HG03460 (cell line): ENCODE measurements at regions not wholly inside any gene's neighbourhood (a gene's known extent, or its start where the extent isn't known, plus 50 kb on each side); places are given as distances from the start of the nearest gene placed in this dataset.
"Not testable (repeated sequence)": the region's sequence is repeated elsewhere in the genome, so short reads cannot be mapped to it uniquely, and the experiment has no call there.

Experiments used
- ATAC-seq: cut with Tn5 transposase; IDR thresholded peaks from one replicate; pipeline ENCODE4 v1.9.1; 2021; ENCODE audit not compliant: unreplicated experiment

- ATAC-seq, result no peak
These were observed 531.3 kb downstream of the RFC3 start for GRCh38 chr13:34349091-34349722.

- ATAC-seq, result no peak
These were observed 532.7 kb downstream of the RFC3 start for GRCh38 chr13:34350671-34351070.

DNA sequence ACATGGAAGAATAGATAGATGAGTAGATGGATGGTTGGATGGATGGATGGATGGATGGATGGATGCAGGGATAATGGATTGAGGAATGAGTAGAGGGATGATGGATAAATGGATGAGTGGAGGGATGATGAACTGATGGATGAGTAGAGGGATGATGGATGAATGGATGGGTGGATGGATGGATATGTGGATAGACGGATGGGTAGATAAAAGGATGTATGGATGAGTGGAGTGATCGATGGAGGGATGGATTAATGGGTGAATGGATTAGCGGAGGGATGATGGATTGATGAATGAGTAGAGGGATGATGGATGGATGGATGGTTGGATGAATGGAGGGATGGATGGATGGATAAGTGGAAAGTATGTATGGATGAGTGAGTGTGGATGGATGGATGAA, 533.2 kb downstream of the RFC3 start:
- no peak for ATAC-seq

GRCh38 chr13:34352958-34353357, 535.0 kb downstream of the RFC3 start:
- ATAC-seq, result no peak

DNA sequence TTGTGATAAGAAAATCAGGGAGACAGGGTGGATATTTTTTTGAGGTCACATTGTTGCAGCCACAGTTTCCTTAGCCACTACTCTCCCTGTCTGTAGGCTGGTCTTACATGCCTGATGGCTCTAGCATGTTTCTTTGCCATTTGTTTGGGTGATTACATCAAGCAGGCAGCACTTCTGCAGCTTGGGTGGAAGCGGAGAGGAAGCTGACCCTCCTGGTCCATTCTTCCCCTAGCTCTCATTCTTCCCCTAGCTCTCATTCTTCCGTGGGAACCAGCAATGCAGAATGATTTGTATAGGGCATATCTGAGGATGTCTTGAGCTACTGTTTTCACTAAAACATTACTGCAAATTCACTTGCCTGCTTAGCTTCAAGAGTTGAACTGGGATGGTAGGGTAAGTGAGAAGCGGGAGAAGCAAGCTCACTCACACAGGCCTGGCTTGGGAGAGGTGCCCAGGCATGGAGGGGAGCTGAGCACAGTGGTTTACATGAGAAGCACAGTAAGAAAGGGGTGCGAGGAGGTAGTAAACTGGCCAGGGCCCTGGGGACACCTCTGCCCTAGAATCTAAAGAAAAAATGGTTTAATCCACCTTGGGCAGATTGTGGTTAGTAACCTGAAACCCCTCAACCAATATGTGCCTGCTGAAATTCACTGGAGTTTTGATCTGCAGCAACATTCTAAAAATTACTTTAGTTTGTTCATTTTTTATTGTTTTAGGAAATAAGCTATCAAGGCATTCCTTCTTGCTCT, 538.9 kb downstream of the RFC3 start:
- no peak for ATAC-seq

GRCh38 chr13:34357435-34358232, 539.7 kb downstream of the RFC3 start:
- no peak for ATAC-seq

DNA sequence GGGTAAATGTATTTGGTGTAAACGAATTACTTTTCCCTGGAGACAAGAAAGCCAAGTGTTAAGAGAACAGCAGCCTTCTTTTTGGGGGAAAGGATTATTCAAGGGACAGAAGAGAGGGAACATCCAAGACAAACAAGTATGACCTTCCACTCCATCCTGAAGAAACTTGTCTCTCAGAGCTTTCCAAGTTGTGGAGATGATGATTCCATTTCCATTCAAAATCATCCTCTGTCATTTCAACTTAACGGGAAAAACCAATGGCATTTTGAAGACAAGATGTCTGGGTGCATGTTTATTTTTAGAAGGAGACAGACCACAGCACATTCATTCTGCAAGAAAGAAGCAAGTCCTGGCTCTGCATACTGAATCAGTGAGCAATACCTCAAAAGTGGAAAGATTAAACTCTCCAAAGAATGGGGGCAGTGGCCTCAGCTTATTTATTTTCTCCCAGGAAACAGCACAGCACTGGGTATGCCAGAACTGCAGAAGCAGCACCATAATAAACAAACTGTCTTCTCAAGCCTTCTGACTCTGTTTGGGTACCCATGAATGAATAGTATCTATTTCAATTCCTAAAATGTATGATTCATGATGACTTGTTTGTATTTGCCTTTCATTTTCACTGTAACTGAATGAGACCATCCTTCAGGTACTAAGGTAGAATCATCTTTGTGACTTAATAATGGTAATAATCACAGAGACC, 541.0 kb downstream of the RFC3 start:
- ATAC-seq, result no peak

DNA sequence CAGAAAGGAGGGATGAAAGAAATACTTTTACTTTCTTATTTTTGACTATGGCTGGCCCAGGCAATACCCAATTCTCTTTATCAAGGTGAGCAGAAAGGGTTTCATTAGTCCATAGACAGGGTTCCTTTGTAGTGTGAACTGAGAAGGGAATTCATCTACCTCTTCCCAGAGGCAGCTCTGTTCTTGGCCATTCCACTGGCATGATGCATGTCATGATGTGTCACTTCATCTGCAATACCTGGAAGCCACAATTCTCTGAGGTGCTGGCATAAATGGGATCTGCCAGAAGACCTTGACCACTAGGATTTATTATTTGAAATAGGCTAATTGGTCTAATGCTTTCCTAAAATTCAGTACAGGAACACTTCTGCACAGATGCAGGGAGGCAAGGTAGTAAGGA, 542.8 kb downstream of the RFC3 start:
- ATAC-seq, result no peak

GRCh38 chr13:34361560-34361959, 543.6 kb downstream of the RFC3 start:
- ATAC-seq, result no peak

- no peak for ATAC-seq
These were observed 545.3 kb downstream of the RFC3 start for GRCh38 chr13:34363266-34363665.

DNA sequence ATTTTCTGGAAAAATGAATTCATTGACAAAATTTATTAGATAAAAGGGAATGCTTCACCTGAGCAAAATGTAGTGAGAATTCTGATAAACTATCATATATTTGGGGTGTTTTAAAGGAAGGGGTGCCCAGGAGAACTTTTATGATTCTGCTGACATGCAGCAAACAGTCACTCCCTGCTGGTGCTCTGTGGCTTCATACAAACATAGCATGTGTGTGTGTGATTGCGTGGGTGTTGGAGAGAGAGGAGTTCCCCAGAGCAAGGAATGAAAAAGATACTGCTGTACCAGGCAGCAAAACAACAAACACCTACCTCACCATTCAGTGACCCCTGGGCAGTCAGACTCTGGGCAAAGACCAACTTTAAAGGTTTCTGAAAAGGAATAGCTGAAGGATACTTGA, 546.7 kb downstream of the RFC3 start:
- ATAC-seq, result no peak

- ATAC-seq, result no peak
These were observed 552.0 kb downstream of the RFC3 start for GRCh38 chr13:34369931-34370330.

DNA sequence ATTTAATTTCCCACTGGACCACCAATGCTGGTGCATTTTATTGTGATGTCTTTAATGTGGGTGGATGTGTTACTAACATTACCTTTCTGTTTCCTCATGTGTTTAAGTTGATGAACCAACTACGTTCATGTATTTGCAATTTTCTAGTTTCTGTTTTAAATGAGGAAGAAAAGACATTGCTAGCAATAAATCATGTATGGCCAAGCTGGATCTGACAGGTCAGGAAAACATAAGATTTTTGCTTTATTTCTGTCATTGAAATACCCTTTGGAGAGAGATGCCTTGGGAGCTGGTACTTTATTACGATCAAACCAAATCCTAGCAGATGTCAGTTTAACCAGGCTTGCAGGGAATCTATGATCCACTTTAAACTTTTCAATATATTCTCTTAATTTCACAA, 553.2 kb downstream of the RFC3 start:
- no peak for ATAC-seq

GRCh38 chr13:34371645-34372395, 553.9 kb downstream of the RFC3 start:
- ATAC-seq, result no peak

DNA sequence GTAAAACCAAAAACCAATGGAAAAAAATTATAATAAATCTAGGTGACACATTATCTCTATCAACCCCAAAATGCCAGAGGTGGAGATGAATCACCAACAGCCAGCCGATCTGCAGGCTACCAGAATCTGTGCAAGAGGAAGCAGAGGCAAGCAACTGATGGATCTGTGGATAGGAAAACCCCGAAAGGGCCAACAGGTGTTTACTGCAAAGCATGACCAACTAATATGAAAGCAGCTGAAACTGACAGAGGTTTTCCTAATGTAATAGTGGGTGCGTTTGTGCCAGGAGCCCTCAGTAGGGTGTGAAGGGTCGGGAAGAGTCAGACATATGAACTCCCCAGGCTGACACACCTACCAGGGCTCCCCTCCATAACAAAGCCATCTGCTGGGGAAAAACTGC, 554.6 kb downstream of the RFC3 start:
- no peak for ATAC-seq

- no peak for ATAC-seq
These were observed 558.5 kb downstream of the RFC3 start for GRCh38 chr13:34376483-34376882.

DNA sequence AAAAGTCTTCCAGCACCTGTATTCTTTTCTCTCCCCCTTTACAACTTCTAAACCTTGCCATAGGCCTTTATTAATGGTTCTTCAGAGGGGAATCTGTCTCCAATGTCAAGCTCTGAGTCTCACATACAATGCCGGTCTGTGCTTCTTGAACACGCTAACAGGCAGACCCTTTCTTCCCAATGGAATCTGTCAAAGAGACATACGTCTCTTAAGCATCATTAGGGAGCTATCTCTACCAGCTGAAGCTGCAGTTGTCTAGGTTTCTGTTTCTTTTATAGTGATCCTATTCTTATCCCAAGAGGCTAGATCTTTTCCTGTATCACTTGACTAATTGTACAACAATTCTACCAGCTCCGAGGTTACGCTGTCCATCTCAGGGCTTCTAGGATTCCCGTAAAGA, 560.8 kb upstream of the NBEA start:
- ATAC-seq, result no peak

- ATAC-seq, result no peak
These were observed 558.3 kb upstream of the NBEA start for GRCh38 chr13:34383728-34384127.

DNA sequence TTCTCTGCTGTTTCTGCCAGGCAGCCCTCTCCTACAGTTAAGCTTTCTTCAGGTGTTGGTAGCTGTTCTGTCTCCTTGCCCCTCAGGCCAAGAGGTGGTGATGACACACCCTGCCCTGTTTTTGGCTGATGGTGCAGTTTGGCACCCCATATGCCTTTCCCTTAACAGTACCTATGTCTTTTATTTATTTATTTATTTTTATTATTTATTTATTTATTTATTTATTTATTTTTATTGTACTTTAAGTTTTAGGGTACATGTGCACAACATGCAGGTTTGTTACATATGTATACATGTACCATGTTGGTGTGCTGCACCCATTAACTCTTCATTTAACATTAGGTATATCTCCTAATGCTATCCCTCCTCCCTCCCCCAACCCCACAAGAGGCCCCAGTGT, 555.8 kb upstream of the NBEA start:
- not testable (repeated sequence) for ATAC-seq

DNA sequence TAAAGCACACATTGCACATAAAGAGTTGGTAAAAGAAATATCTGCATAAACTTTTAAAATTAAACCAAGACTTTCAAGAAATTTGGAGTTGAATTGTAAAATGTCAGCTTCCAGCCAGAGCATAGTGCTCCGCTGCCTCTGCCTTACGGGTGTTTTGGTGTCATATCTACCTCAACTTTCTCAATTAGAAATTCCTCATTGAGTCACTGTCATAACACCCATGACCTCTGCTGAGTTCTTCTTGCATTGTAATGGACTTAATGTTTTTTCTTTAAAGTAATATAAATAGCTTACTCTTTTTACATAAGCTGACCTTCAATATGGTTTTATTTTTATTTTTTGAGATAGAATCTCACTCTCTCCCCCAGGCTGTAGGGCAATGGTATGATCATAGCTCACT, 551.0 kb upstream of the NBEA start:
- no peak for ATAC-seq

GRCh38 chr13:34401696-34402095, 540.4 kb upstream of the NBEA start:
- ATAC-seq, result no peak
